Activated T-helper 17 cell treated with anti-CD3 and anti-CD28 coated beads, Interleukin-2, amount 50 U/mL, for 72 hours (primary cell): ENCODE measurements at regions not wholly inside any gene's neighbourhood (a gene's known extent, or its start where the extent isn't known, plus 50 kb on each side); places are given as distances from the start of the nearest gene placed in this dataset.

Source experiments
- ATAC-seq: fragments of 150-1000 bp; cut with Tn5 transposase; replicated peaks from 2 replicates; pipeline ENCODE4 v1.10.0; 2021; ENCODE audit warnings: mild to moderate bottlenecking, moderate library complexity
- H3K27ac Mint-ChIP-seq: one replicate; pipeline ENCODE4 v1.8.0; 2022; ENCODE audit warnings: mixed read lengths
- H3K27me3 Mint-ChIP-seq: one replicate; pipeline ENCODE4 v1.8.0; 2022; ENCODE audit warnings: mixed read lengths
- H3K36me3 Mint-ChIP-seq: one replicate; pipeline ENCODE4 v1.8.0; 2022; ENCODE audit warnings: low read depth, mild to moderate bottlenecking, mixed read lengths
- H3K4me1 Mint-ChIP-seq: one replicate; pipeline ENCODE4 v1.8.0; 2022; ENCODE audit warnings: mixed read lengths
- H3K4me3 Mint-ChIP-seq: one replicate; pipeline ENCODE4 v1.8.0; 2022; ENCODE audit warnings: mild to moderate bottlenecking, mixed read lengths
- H3K9me3 Mint-ChIP-seq: one replicate; pipeline ENCODE4 v1.8.0; 2022; ENCODE audit warnings: mixed read lengths

GRCh38 chr2:51484605-51485004 lies 452.7 kb upstream of the NRXN1 start:
- Mint-ChIP-seq H3K4me3 (no peak overlapping the region), H3K4me1 (no peaks in the 10 kb centered on the region)
- ATAC-seq = no peak

GRCh38 chr2:51483720-51484119 lies 451.8 kb upstream of the NRXN1 start:
- Mint-ChIP-seq H3K36me3 (no peaks in the 10 kb centered on the region), H3K27me3 (no peaks in the 10 kb centered on the region), H3K9me3 (peaks cover 23% of the 10 kb centered on the region), H3K27ac (no peak overlapping the region), H3K4me1 (no peaks in the 10 kb centered on the region), H3K4me3 (no peak overlapping the region)
- ATAC-seq = no peak

More at GRCh38 chr2:51484605-51485004, 452.7 kb upstream of the NRXN1 start:
- Mint-ChIP-seq H3K27ac (no peak overlapping the region), H3K27me3 (no peaks in the 10 kb centered on the region), H3K9me3 (peaks cover 23% of the 10 kb centered on the region), H3K36me3 (no peaks in the 10 kb centered on the region)

DNA sequence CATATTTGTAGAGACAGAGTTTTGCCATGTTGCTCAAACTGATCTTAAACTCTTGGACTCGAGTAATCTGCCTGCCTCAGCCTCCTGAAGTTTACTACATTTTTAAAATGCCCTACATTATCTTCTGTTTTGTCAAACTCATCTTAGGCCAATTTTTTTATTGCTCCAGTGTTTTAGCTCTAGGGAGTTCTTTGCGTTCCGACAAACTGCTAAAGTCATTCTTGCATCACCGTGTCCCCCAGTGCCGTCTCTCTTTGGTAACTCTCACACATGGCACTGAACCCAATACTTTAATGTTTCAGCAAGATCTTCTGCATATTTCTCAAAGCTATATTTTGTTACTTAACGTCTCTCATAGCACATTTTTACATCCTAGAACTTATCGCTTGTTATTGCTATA lies 440.9 kb upstream of the NRXN1 start:
- no peaks in the 10 kb centered on the region for H3K27me3 Mint-ChIP-seq
- peaks cover 11% of the 10 kb centered on the region for H3K9me3 Mint-ChIP-seq
- H3K4me1 Mint-ChIP-seq = no peaks in the 10 kb centered on the region
- ATAC-seq = no peak
- H3K36me3 Mint-ChIP-seq = no peaks in the 10 kb centered on the region
- no peak overlapping the region for H3K27ac Mint-ChIP-seq
- no peak overlapping the region for H3K4me3 Mint-ChIP-seq

DNA sequence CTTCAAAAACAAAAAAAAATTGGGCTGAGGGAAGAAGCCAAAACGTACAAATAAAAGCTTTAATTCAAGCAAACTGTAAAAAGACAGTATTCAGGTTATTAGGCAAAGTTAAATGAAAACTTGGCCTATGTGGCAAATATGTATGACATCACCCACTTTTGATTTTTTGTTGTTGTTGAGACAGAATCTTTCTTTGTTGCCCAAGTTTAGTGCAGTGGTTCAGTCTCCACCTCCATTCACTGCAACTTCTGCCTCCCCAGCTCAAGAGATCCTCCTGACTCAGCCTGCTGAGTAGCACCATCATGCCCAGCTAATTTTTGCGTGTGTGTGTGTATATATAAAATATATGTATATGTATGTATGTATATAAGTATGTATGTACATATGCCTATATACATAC lies 440.4 kb upstream of the NRXN1 start:
- H3K27me3 Mint-ChIP-seq = no peaks in the 10 kb centered on the region
- H3K4me3 Mint-ChIP-seq = no peak overlapping the region
- no peak overlapping the region for H3K27ac Mint-ChIP-seq
- no peaks in the 10 kb centered on the region for H3K36me3 Mint-ChIP-seq
- peaks cover 6% of the 10 kb centered on the region for H3K9me3 Mint-ChIP-seq
- no peaks in the 10 kb centered on the region for H3K4me1 Mint-ChIP-seq
- no peak for ATAC-seq

DNA sequence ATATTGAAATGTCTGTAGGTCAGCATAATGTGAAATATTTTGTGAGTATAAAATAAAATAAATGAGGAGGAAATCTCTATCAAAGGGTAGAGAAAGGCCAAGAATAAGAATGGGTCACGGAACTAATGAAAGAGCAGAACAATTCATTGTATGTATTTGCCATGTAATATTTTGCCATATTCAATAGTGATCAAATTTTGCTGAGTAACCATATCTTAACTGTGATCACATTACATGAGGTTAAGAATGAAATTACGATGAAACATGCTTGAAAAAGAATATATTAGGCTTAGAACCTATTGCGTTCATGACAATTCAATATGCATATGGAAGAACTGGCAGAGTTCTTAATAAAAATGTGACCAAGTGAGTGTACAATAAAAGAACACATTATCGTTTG lies 437.2 kb upstream of the NRXN1 start:
- Mint-ChIP-seq H3K4me3 (no peak overlapping the region), H3K9me3 (peaks cover 4% of the 10 kb centered on the region), H3K36me3 (no peaks in the 10 kb centered on the region), H3K27me3 (no peaks in the 10 kb centered on the region), H3K4me1 (no peaks in the 10 kb centered on the region), H3K27ac (no peak overlapping the region)
- ATAC-seq = no peak

GRCh38 chr2:51465326-51465725 lies 433.4 kb upstream of the NRXN1 start:
- Mint-ChIP-seq H3K4me3 (no peak overlapping the region), H3K27me3 (no peaks in the 10 kb centered on the region), H3K27ac (no peak overlapping the region), H3K4me1 (no peaks in the 10 kb centered on the region), H3K36me3 (no peaks in the 10 kb centered on the region), H3K9me3 (no peaks in the 10 kb centered on the region)
- no peak for ATAC-seq

GRCh38 chr2:51454177-51454576 lies 422.2 kb upstream of the NRXN1 start:
- Mint-ChIP-seq H3K9me3 (peaks cover 15% of the 10 kb centered on the region), H3K4me3 (no peak overlapping the region), H3K36me3 (no peaks in the 10 kb centered on the region), H3K27me3 (no peaks in the 10 kb centered on the region), H3K27ac (no peak overlapping the region), H3K4me1 (no peaks in the 10 kb centered on the region)
- ATAC-seq = no peak

GRCh38 chr2:51448911-51449310 lies 417.0 kb upstream of the NRXN1 start:
- Mint-ChIP-seq H3K4me1 (no peaks in the 10 kb centered on the region), H3K36me3 (no peaks in the 10 kb centered on the region), H3K9me3 (peaks cover 15% of the 10 kb centered on the region), H3K27ac (no peak overlapping the region), H3K4me3 (no peak overlapping the region), H3K27me3 (no peaks in the 10 kb centered on the region)
- ATAC-seq = no peak

- ATAC-seq = no peak
- H3K9me3 Mint-ChIP-seq = no peaks in the 10 kb centered on the region
- H3K27ac Mint-ChIP-seq = no peak overlapping the region
- no peaks in the 10 kb centered on the region for H3K4me1 Mint-ChIP-seq
- H3K4me3 Mint-ChIP-seq = no peak overlapping the region
- no peaks in the 10 kb centered on the region for H3K27me3 Mint-ChIP-seq
- no peaks in the 10 kb centered on the region for H3K36me3 Mint-ChIP-seq
These were observed 409.9 kb upstream of the NRXN1 start for GRCh38 chr2:51441786-51442185.

DNA sequence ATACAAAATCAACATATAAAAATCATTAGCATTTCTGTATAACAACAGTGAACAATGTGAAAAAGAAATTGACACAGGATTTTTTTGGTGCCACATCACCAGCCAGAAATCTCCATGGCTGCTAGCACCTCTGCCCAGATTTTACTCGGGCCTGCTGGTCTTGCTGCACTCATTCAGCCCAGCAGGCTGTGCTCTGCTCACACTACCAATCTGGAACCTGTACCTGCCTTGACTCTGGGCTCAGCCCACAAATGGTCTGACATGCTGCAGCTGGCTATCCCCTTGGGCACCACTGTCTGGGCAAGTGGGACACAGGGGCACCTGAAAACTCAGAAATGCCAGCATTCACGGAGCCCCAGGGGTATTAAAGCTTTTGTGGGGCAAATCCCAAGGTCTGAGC lies 392.5 kb upstream of the NRXN1 start:
- no peak for ATAC-seq
- H3K27ac Mint-ChIP-seq = no peak overlapping the region
- H3K27me3 Mint-ChIP-seq = no peaks in the 10 kb centered on the region
- H3K4me3 Mint-ChIP-seq = no peak overlapping the region
- no peaks in the 10 kb centered on the region for H3K36me3 Mint-ChIP-seq
- H3K9me3 Mint-ChIP-seq = peaks cover 18% of the 10 kb centered on the region
- no peaks in the 10 kb centered on the region for H3K4me1 Mint-ChIP-seq

- Mint-ChIP-seq H3K36me3 (no peaks in the 10 kb centered on the region), H3K4me1 (no peaks in the 10 kb centered on the region), H3K27ac (no peak overlapping the region), H3K27me3 (no peaks in the 10 kb centered on the region), H3K9me3 (peaks cover 10% of the 10 kb centered on the region), H3K4me3 (no peak overlapping the region)
- no peak for ATAC-seq
These were observed 388.6 kb upstream of the NRXN1 start for GRCh38 chr2:51420511-51420910.

- Mint-ChIP-seq H3K36me3 (no peaks in the 10 kb centered on the region), H3K4me3 (no peak overlapping the region), H3K27ac (no peak overlapping the region), H3K27me3 (no peaks in the 10 kb centered on the region), H3K9me3 (peaks cover 13% of the 10 kb centered on the region), H3K4me1 (no peaks in the 10 kb centered on the region)
- no peak for ATAC-seq
These were observed 381.8 kb upstream of the NRXN1 start for GRCh38 chr2:51413726-51414125.

- Mint-ChIP-seq H3K27me3 (no peaks in the 10 kb centered on the region), H3K27ac (no peak overlapping the region), H3K4me3 (no peak overlapping the region), H3K9me3 (peaks cover 11% of the 10 kb centered on the region), H3K4me1 (no peaks in the 10 kb centered on the region), H3K36me3 (no peaks in the 10 kb centered on the region)
- ATAC-seq = no peak
These were observed 378.4 kb upstream of the NRXN1 start for GRCh38 chr2:51410331-51410730.

- no peak overlapping the region for H3K4me3 Mint-ChIP-seq
- H3K9me3 Mint-ChIP-seq = peaks cover 10% of the 10 kb centered on the region
- no peaks in the 10 kb centered on the region for H3K4me1 Mint-ChIP-seq
- H3K27ac Mint-ChIP-seq = no peak overlapping the region
- no peak for ATAC-seq
- H3K36me3 Mint-ChIP-seq = no peaks in the 10 kb centered on the region
- no peaks in the 10 kb centered on the region for H3K27me3 Mint-ChIP-seq
These were observed 378.0 kb upstream of the NRXN1 start for GRCh38 chr2:51409920-51410319.

DNA sequence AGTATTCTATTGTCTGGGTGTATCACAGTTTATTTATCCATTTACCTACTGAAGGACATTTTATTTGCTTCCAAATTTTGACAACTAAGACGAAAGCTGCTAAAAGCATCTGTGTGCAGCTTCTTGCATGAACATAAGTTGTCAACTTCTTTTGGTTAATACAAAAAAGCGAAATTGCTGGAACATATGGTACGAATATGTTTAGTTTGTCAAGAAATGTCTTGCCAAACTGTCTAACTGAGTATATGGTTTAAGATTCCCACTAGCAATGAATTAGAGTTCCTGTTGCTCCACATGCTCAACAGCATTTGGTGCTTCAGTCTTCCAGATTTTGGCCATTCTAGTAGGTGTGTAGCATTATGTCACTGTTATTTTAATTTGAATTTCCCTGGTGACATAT lies 372.3 kb upstream of the NRXN1 start:
- no peak for ATAC-seq
- H3K9me3 Mint-ChIP-seq = peaks cover 11% of the 10 kb centered on the region
- no peaks in the 10 kb centered on the region for H3K36me3 Mint-ChIP-seq
- no peak overlapping the region for H3K4me3 Mint-ChIP-seq
- H3K27me3 Mint-ChIP-seq = no peaks in the 10 kb centered on the region
- H3K27ac Mint-ChIP-seq = no peak overlapping the region
- no peaks in the 10 kb centered on the region for H3K4me1 Mint-ChIP-seq

GRCh38 chr2:51401546-51401945 lies 369.6 kb upstream of the NRXN1 start:
- Mint-ChIP-seq H3K4me1 (no peaks in the 10 kb centered on the region), H3K27me3 (no peaks in the 10 kb centered on the region), H3K9me3 (peaks cover 9% of the 10 kb centered on the region), H3K36me3 (no peaks in the 10 kb centered on the region), H3K27ac (no peak overlapping the region), H3K4me3 (no peak overlapping the region)
- no peak for ATAC-seq
